HCT116 (cell line): ENCODE measurements at regions not wholly inside any gene's neighbourhood (a gene's known extent, or its start where the extent isn't known, plus 50 kb on each side); places are given as distances from the start of the nearest gene placed in this dataset.

Experiments used
- CEBPB ChIP-seq: IDR thresholded peaks from 2 replicates; pipeline ENCODE4 v1.6.1; 2012; ENCODE audit warnings: low read depth
- CTCF ChIP-seq, 3 experiments: fragments of 200-600 bp in 1 of 3; sonication (generic) in 1 of 3; IDR thresholded peaks in 2 of 3; conservative IDR thresholded peaks in 1 of 3; 2 replicates each; pipeline ENCODE4 v1.5.1; 2012 to 2017; ENCODE audit warnings: low read depth in 2 of 3, low read length in 2 of 3, antibody characterized with exemption in 1 of 3, borderline replicate concordance in 1 of 3, control low read depth in 1 of 3, mild to moderate bottlenecking in 1 of 3, mixed read lengths in 1 of 3, mixed run types in 1 of 3, moderate library complexity in 1 of 3; ENCODE audit not compliant: insufficient read depth in 1 of 3
- EZH2 ChIP-seq: fragments of 200-600 bp; sonication (generic); IDR thresholded peaks from 2 replicates; pipeline ENCODE4 v1.6.1; 2017; ENCODE audit warnings: antibody characterized with exemption, mixed run types
- POLR2A ChIP-seq: IDR thresholded peaks from 2 replicates; pipeline ENCODE4 v1.7.0; 2011; ENCODE audit warnings: borderline replicate concordance; ENCODE audit not compliant: insufficient read depth, insufficient read length; ENCODE audit errors: extremely low read depth
- POLR2AphosphoS5 ChIP-seq: IDR thresholded peaks from 2 replicates; pipeline ENCODE4 v1.6.1; 2011; ENCODE audit warnings: mild to moderate bottlenecking, low read depth, low read length, moderate library complexity
- ZFX ChIP-seq: fragments of 450-650 bp; IDR thresholded peaks from 2 replicates; pipeline ENCODE4 v1.6.1; 2017

DNA sequence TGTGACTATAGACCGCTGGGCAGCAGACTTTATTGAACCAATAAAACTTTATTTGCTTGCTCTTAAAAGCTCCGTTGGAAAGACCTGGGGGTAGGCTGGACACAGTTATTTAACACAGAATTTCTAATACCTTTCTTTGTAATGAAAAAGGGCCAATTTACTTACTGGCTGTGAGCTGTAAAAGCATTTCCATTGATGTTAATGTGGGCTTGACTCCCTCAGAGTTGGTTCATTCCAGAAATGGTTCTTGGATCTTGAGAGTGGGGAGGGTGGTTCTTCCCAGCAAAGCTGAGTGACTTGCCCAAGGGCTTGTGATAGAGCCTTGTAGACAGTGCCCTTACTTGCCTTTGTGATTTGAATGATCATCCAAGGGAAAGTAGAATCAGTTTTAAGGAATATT is 100.6 kb downstream of the SOX4 start:
- no peak for TF ChIP-seq CTCF (IDR thresholded peaks at IDR 0.05 in 2 of 3, conservative IDR thresholded peaks at IDR 0.05 in 1 of 3; ENCODE audit: borderline replicate concordance in 1 of 3, insufficient read depth in 1 of 3, low read depth in 2 of 3, low read length in 2 of 3)
- TF ChIP-seq CEBPB = no peak
- TF ChIP-seq ZFX = no peak
- no peak for TF ChIP-seq POLR2AphosphoS5
- no peak for TF ChIP-seq POLR2A
- no peak for TF ChIP-seq EZH2
